HCT116 (cell line): ENCODE measurements at regions not wholly inside any gene's neighbourhood (a gene's known extent, or its start where the extent isn't known, plus 50 kb on each side); places are given as distances from the start of the nearest gene placed in this dataset.

Source experiments
- ATAC-seq: fragments of 200-7000 bp; cut with Tn5 transposase; 2 replicates; pipeline ENCODE4 v1.9.1; 2020; ENCODE audit warnings: mild to moderate bottlenecking, moderate library complexity
- BruUV-seq: library from RNA; stranded (reverse); fragments of 400-500 nt; replicated peaks from 2 replicates; lab custom pipeline; 2021; lab: Mats Ljungman, UMichigan
- CTCF ChIA-PET: fragments of 300-600 bp; sonication (Branson Sonifier 250); formaldehyde crosslinking; loops from one replicate; lab custom pipeline; 2021; ENCODE audit warnings: antibody characterized with exemption; lab: Charles Lee
- POLR2A ChIA-PET: fragments of 300-600, 350-600 bp; sonication (Branson Sonifier 250); formaldehyde crosslinking; loops from one replicate; lab custom pipeline; 2021; ENCODE audit warnings: antibody characterized with exemption; lab: Charles Lee
- RAD21 ChIA-PET, 2 experiments: fragments of 300-600 bp; sonication (Branson Sonifier 250); formaldehyde crosslinking; loops; one replicate each; lab custom pipeline; 2023; ENCODE audit warnings: low total read pairs in 2 of 2; ENCODE audit not compliant: uncharacterized antibody in 2 of 2, unreplicated experiment in 2 of 2, low non-redundant PET in 1 of 2; lab: Charles Lee
- DNase-seq: peaks from one replicate; pipeline ENCODE4 v3.0.0-alpha.2; 2010; ENCODE audit warnings: low read depth, low spot score
- H2AFZ ChIP-seq: fragments of 200-600 bp; shearing (Covaris generic), sonication (generic); 2 replicates; pipeline ENCODE4 v1.6.1; 2017; ENCODE audit warnings: low read depth, mixed run types, mixed read lengths, antibody characterized with exemption, low read length; ENCODE audit not compliant: poor library complexity, severe bottlenecking
- H3K27ac ChIP-seq: 2 replicates; pipeline ENCODE4 v1.5.1; 2012; ENCODE audit warnings: low read depth, low read length
- H3K27me3 ChIP-seq: fragments of 200-600 bp; sonication (generic); 2 replicates; pipeline ENCODE4 v1.6.1; 2016; ENCODE audit warnings: mixed run types, low read length, mixed read lengths; ENCODE audit not compliant: insufficient read depth
- H3K36me3 ChIP-seq, 2 experiments: fragments of 200-500 bp in 1 of 2; fragments of 200-600 bp in 1 of 2; sonication (Bioruptor generic) in 1 of 2; sonication (generic) in 1 of 2; 2 replicates each; pipeline versions ENCODE4 v1.5.1 to v1.6.1; 2014 to 2016; ENCODE audit warnings: low read length in 2 of 2, inconsistent platforms in 1 of 2, mixed read lengths in 1 of 2, mixed run types in 1 of 2; ENCODE audit not compliant: insufficient read depth in 2 of 2, control insufficient read depth in 1 of 2
- H3K4me1 ChIP-seq, 2 experiments: fragments of 200-600 bp in 1 of 2; sonication (generic) in 1 of 2; 2 replicates each; pipeline versions ENCODE4 v1.5.1 to v1.6.1; 2012 to 2017; ENCODE audit warnings: low read length in 2 of 2, inconsistent platforms in 1 of 2, mild to moderate bottlenecking in 1 of 2, mixed read lengths in 1 of 2, mixed run types in 1 of 2, moderate library complexity in 1 of 2; ENCODE audit not compliant: insufficient read depth in 2 of 2, control insufficient read depth in 1 of 2
- H3K4me2 ChIP-seq: fragments of 200-600 bp; sonication (generic); 2 replicates; pipeline ENCODE4 v1.6.1; 2017; ENCODE audit warnings: mixed run types, low read length, mixed read lengths
- H3K4me3 ChIP-seq, 2 experiments: fragments of 200-600 bp in 1 of 2; sonication (generic) in 1 of 2; replicated peaks in 1 of 2; 2 replicates each; pipeline ENCODE4 v1.5.1; 2011 to 2016; ENCODE audit warnings: low read length in 2 of 2, control low read depth in 1 of 2, low read depth in 1 of 2, mild to moderate bottlenecking in 1 of 2, mixed read lengths in 1 of 2, mixed run types in 1 of 2
- H3K79me2 ChIP-seq: fragments of 200-600 bp; sonication (generic); 2 replicates; pipeline ENCODE4 v1.6.1; 2017; ENCODE audit warnings: mild to moderate bottlenecking, mixed run types, low read length, moderate library complexity, mixed read lengths; ENCODE audit not compliant: insufficient read depth
- H3K9ac ChIP-seq: fragments of 200-600 bp; sonication (generic); 2 replicates; pipeline ENCODE4 v1.6.1; 2016; ENCODE audit warnings: low read length, mixed read lengths
- H3K9me2 ChIP-seq: fragments of 200-600 bp; sonication (generic), shearing (Covaris generic); 2 replicates; pipeline ENCODE4 v1.6.1; 2017; ENCODE audit warnings: mixed run types, mild to moderate bottlenecking, moderate library complexity; ENCODE audit not compliant: insufficient read depth
- H3K9me3 ChIP-seq, 2 experiments: fragments of 200-500 bp in 1 of 2; fragments of 200-600 bp in 1 of 2; sonication (Bioruptor generic) in 1 of 2; sonication (generic) in 1 of 2; 2 replicates each; pipeline ENCODE4 v1.6.1; 2014 to 2017; ENCODE audit warnings: low read length in 2 of 2, mixed read lengths in 2 of 2, inconsistent platforms in 1 of 2, low read depth in 1 of 2, mild to moderate bottlenecking in 1 of 2, mixed run types in 1 of 2, moderate library complexity in 1 of 2; ENCODE audit not compliant: control insufficient read depth in 1 of 2, insufficient read depth in 1 of 2
- H4K20me1 ChIP-seq: fragments of 200-600 bp; sonication (generic), shearing (Covaris generic); 2 replicates; pipeline ENCODE4 v1.6.1; 2017; ENCODE audit warnings: mixed run types, mild to moderate bottlenecking, moderate library complexity; ENCODE audit not compliant: insufficient read depth
- CBX3 ChIP-seq: IDR thresholded peaks from 2 replicates; pipeline ENCODE4 v1.6.1; 2012; ENCODE audit warnings: low read depth
- CEBPB ChIP-seq: IDR thresholded peaks from 2 replicates; pipeline ENCODE4 v1.6.1; 2012; ENCODE audit warnings: low read depth
- CTCF ChIP-seq, 3 experiments: fragments of 200-600 bp in 1 of 3; sonication (generic) in 1 of 3; IDR thresholded peaks in 2 of 3; conservative IDR thresholded peaks in 1 of 3; 2 replicates each; pipeline ENCODE4 v1.5.1; 2012 to 2017; ENCODE audit warnings: low read depth in 2 of 3, low read length in 2 of 3, antibody characterized with exemption in 1 of 3, borderline replicate concordance in 1 of 3, control low read depth in 1 of 3, mild to moderate bottlenecking in 1 of 3, mixed read lengths in 1 of 3, mixed run types in 1 of 3, moderate library complexity in 1 of 3; ENCODE audit not compliant: insufficient read depth in 1 of 3
- EGR1 ChIP-seq: IDR thresholded peaks from 2 replicates; pipeline ENCODE4 v1.6.1; 2012; ENCODE audit warnings: low read depth
- EZH2 ChIP-seq: fragments of 200-600 bp; sonication (generic); IDR thresholded peaks from 2 replicates; pipeline ENCODE4 v1.6.1; 2017; ENCODE audit warnings: antibody characterized with exemption, mixed run types
- EZH2phosphoT487 ChIP-seq: fragments of 200-600 bp; IDR thresholded peaks from 2 replicates; pipeline ENCODE4 v1.6.1; 2018; ENCODE audit warnings: antibody characterized with exemption, borderline replicate concordance
- FOSL1 ChIP-seq: IDR thresholded peaks from 2 replicates; pipeline ENCODE4 v1.6.1; 2012; ENCODE audit warnings: low read depth
- MAX ChIP-seq: IDR thresholded peaks from 2 replicates; pipeline ENCODE4 v1.6.1; 2012
- POLR2A ChIP-seq: IDR thresholded peaks from 2 replicates; pipeline ENCODE4 v1.7.0; 2011; ENCODE audit warnings: borderline replicate concordance; ENCODE audit not compliant: insufficient read depth, insufficient read length; ENCODE audit errors: extremely low read depth
- RAD21 ChIP-seq: IDR thresholded peaks from 2 replicates; pipeline ENCODE4 v1.6.1; 2012; ENCODE audit warnings: low read depth, mild to moderate bottlenecking
- ZFX ChIP-seq: fragments of 450-650 bp; IDR thresholded peaks from 2 replicates; pipeline ENCODE4 v1.6.1; 2017
- ZNF274 ChIP-seq: fragments of 200-500 bp; sonication (Bioruptor generic); IDR thresholded peaks from 2 replicates; pipeline ENCODE4 v1.6.1; 2014; ENCODE audit warnings: mild to moderate bottlenecking, low read depth, low read length, inconsistent platforms
- intact Hi-C: fragments of 100-400 bp; cut with micrococcal nuclease; formaldehyde crosslinking; loops from 2 replicates; pipeline ENCODE4 v1.10.0; 2022
- TF ChIP-seq, protein P1 (sequence below): IDR thresholded peaks from 2 replicates; pipeline ENCODE4 v1.6.1; 2012

DNA sequence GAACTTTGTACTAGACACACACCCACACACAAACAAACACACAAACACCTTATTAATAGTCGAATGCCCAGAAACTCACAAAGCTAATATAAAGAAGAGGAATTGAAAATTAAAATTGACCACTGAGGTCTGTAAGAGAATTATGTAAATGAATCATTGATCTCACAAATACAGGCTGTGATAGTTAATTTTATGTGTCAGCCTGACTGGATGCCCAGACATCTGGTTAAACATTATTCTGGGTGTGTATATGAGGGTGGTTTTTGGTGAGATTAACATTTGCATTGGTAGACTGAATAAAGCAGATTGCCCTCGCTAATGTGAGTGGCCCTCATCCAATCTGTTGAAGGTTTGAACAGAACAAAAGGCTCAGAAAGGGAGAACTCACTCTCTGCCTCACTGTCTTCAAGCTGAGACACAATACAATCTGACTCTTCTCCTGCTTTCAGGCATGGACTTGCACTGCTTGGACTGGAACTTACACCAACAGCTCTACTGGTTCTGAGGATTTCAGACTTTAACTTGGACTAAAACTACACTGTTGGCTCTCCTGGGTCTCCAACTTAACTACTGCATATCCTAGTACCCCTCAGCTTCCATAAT lies 199.4 kb upstream of the TTC14 start:
- Histone ChIP-seq H3K4me1 (no peaks in the 10 kb centered on the region), H3K27me3 (peaks cover 5% of the 10 kb centered on the region; the same call in 1 of the 2 replicates), H3K9ac (no peak overlapping the region), H3K36me3 (no peaks in the 10 kb centered on the region), H3K79me2 (no peaks in the 10 kb centered on the region), H4K20me1 (no peaks in the 10 kb centered on the region), H3K4me2 (no peak overlapping the region), H3K9me2 (no peaks in the 10 kb centered on the region), H3K4me3 (no peak overlapping the region), H3K9me3 (no peaks in the 10 kb centered on the region), H2AFZ (no peak overlapping the region), H3K27ac (no peak overlapping the region)
- RAD21 ChIA-PET = no interaction called here
- ATAC-seq (no peak), DNase-seq (no peak)
- POLR2A ChIA-PET = no interaction called here
- intact Hi-C loops = no loop called here
- no peak for TF ChIP-seq EGR1
- TF ChIP-seq, protein P1, sequence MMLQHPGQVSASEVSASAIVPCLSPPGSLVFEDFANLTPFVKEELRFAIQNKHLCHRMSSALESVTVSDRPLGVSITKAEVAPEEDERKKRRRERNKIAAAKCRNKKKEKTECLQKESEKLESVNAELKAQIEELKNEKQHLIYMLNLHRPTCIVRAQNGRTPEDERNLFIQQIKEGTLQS = no peak
- CTCF ChIA-PET = no interaction called here
- BruUV-seq = no TSS peak

DNA sequence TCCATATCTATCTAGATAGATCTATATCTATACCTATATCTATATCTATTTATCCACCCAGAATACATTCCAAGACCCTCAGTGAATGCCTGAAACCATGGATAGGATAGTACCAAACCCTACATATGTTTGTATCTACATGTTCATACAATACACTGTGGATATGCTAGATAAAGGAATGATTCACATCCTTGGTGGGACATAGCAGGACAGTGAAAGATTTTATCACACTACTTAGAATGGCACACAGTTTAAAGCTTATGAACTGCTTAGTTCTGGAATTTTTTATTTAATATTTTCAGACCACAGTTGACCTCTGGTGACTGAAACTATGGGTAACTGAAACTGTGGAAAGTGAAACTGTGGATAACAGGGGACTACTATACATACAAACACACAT lies 198.8 kb upstream of the TTC14 start:
- intact Hi-C loops = no loop called here
- TF ChIP-seq ZNF274 (no peak), CEBPB (no peak), ZFX (no peak), EGR1 (no peak), FOSL1 (no peak), MAX (no peak), RAD21 (no peak), EZH2 (no peak), CBX3 (no peak), EZH2phosphoT487 (no peak), POLR2A (no peak), CTCF (IDR thresholded peaks at IDR 0.05 in 2 of 3, conservative IDR thresholded peaks at IDR 0.05 in 1 of 3; ENCODE audit: borderline replicate concordance in 1 of 3, insufficient read depth in 1 of 3, low read depth in 2 of 3, low read length in 2 of 3) (no peak)
- no peak overlapping the region for H3K9ac ChIP-seq
- H2AFZ ChIP-seq = no peak overlapping the region
- no peaks in the 10 kb centered on the region for H4K20me1 ChIP-seq
- no peak overlapping the region for H3K4me3 ChIP-seq
- H3K27ac ChIP-seq = no peak overlapping the region
- ATAC-seq (no peak), DNase-seq (no peak)
- H3K36me3 ChIP-seq = no peaks in the 10 kb centered on the region
- H3K4me2 ChIP-seq = no peak overlapping the region
- no peaks in the 10 kb centered on the region for H3K79me2 ChIP-seq
- POLR2A ChIA-PET = no interaction called here
- BruUV-seq = no TSS peak
- H3K4me1 ChIP-seq = no peaks in the 10 kb centered on the region
- RAD21 ChIA-PET = no interaction called here
- peaks cover 5% of the 10 kb centered on the region; the same call in 1 of the 2 replicates for H3K27me3 ChIP-seq
- H3K9me3 ChIP-seq = no peaks in the 10 kb centered on the region
- no peaks in the 10 kb centered on the region for H3K9me2 ChIP-seq
- CTCF ChIA-PET = no interaction called here
